H4 (cell line): ENCODE measurements at regions not wholly inside any gene's neighbourhood (a gene's known extent, or its start where the extent isn't known, plus 50 kb on each side); places are given as distances from the start of the nearest gene placed in this dataset.

Experiments used
- DNase-seq: peaks from one replicate; pipeline ENCODE4 v3.0.0-alpha.2; 2015; ENCODE audit warnings: low spot score

DNA sequence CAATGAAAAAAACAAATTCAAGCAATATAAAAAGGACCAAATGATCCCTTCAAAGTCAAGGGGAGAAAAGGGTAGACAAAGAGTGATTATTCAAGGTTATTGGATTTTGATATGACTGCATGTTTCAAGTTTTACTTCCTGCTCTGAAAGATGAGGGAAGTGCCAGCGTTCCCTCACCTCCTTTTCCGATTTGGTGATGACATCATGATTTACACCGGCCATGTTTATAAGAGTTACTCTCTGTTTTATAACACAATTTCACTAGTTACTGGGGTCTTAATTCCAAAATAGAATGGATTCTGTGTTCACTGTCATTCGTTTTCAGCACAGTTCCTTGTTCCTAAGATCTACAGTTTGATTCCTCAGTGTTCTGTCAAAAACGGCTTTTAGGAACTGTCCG is 60.5 kb upstream of the CPXM2 start:
- DNase-seq: no peak

- DNase-seq: no peak
Measured at GRCh38 chr10:123948030-123948823, 56.6 kb upstream of the CPXM2 start.

GRCh38 chr10:123945325-123945920 is 53.8 kb upstream of the CPXM2 start:
- DNase-seq: peak; percentile 78

GRCh38 chr10:123944661-123945060 is 53.1 kb upstream of the CPXM2 start:
- no peak for DNase-seq

DNA sequence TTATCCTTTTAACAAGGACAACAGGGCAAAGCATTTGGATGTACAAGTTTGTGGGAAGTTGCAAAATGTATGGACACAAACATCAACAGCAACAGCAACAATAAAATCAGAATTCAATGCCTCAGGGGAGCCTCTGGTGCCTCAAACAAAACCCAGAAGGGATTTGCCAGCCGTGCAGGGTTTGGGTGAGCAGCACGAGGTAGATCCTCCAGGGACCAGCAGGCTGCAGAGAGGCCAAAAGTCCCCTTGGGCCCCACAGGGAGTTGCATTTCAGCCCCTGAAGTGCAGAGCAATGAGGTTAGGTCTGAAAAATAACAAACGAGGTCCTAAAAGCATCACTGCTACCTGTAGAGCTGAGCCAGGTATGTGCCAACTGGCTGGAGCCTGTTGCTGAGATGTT is 51.7 kb upstream of the CPXM2 start:
- DNase-seq: no peak

DNA sequence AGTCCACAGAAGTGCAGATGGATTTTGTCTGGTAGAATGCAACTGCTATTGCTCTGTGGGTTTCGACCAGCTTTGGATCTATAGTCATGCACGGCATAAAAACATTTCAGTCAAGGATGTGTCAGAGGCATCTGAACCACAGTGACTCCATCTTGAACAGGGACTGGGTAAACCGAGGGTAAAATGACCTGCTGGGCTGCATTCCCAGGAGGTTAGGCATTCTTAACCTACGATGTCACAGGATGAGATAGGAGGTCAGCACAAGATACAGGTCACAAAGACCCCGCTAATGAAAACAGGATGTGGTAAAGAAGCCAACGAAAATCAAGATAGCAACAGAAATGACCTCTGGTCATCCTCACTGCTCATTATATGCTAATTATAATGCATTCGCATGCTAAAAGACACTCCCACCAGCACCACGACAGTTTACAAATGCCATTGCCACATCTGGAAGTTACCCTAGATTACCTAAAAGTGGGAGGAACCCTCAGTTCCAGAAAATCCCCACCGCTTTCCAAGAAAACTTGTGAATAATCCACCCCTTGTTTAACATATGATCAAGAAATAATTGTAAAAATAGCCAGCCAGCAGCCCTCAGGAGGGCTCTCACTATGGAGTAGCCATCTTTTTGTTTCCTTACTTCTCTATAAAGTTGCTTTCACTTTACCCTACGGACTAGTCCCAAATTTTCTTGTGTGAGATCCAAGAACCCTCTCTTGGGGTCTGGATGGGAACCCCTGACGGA is 50.7 kb upstream of the CPXM2 start:
- DNase-seq: no peak
